WERI-Rb-1 (cell line): ENCODE measurements at regions not wholly inside any gene's neighbourhood (a gene's known extent, or its start where the extent isn't known, plus 50 kb on each side); places are given as distances from the start of the nearest gene placed in this dataset.

Source experiments
- DNase-seq: peaks from one replicate; pipeline ENCODE4 v3.0.0-alpha.2; 2020
- H3K27ac ChIP-seq: fragments of 250-450 bp; sonication (Bioruptor Pico); 2 replicates; pipeline ENCODE4 v1.5.1; 2020; ENCODE audit warnings: mild to moderate bottlenecking, moderate library complexity
- H3K27me3 ChIP-seq: fragments of 250-450 bp; sonication (Bioruptor Pico); 2 replicates; pipeline ENCODE4 v1.5.1; 2021; ENCODE audit warnings: mild to moderate bottlenecking, low read depth, moderate library complexity; ENCODE audit not compliant: insufficient read depth, severe bottlenecking
- H3K36me3 ChIP-seq: fragments of 250-450 bp; sonication (Bioruptor Pico); 2 replicates; pipeline ENCODE4 v1.5.1; 2020; ENCODE audit warnings: mild to moderate bottlenecking, moderate library complexity
- H3K4me3 ChIP-seq: 2 replicates; pipeline ENCODE4 v1.5.1; 2011; ENCODE audit warnings: low read depth, mild to moderate bottlenecking, control low read depth, low read length
- H3K9me3 ChIP-seq: fragments of 250-450 bp; sonication (Bioruptor Pico); 2 replicates; pipeline ENCODE4 v1.5.1; 2021; ENCODE audit warnings: mild to moderate bottlenecking, moderate library complexity; ENCODE audit not compliant: severe bottlenecking
- TF ChIP-seq, protein P1 (sequence below): IDR thresholded peaks from 2 replicates; pipeline ENCODE4 v1.5.1; 2011; ENCODE audit warnings: low read depth, mild to moderate bottlenecking, control low read depth, inconsistent platforms, low read length

DNA sequence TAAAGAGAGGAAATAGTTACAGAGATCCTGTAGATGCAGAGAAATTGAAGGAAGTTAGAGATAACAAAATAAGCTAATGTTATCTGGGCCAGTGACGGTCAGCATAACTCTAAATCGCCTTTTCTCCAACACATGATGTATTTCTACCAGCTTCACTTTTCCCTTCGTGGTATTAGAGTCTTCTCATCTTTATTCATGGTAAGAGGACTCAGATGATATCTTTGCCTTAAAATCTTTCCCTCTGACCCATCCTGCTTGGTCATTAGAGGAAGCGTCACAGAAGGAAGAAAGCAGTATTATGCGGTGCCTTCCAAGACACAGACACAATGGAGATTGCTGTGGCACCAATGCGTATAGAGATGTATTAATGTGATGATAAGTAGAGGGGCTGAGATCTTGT is 320.7 kb upstream of the GOLIM4 start:
- Histone ChIP-seq H3K9me3 (no peaks in the 10 kb centered on the region), H3K4me3 (no peak overlapping the region), H3K27ac (no peak overlapping the region), H3K27me3 (no peaks in the 10 kb centered on the region), H3K36me3 (no peaks in the 10 kb centered on the region)
- no peak for DNase-seq
- TF ChIP-seq, protein P1, sequence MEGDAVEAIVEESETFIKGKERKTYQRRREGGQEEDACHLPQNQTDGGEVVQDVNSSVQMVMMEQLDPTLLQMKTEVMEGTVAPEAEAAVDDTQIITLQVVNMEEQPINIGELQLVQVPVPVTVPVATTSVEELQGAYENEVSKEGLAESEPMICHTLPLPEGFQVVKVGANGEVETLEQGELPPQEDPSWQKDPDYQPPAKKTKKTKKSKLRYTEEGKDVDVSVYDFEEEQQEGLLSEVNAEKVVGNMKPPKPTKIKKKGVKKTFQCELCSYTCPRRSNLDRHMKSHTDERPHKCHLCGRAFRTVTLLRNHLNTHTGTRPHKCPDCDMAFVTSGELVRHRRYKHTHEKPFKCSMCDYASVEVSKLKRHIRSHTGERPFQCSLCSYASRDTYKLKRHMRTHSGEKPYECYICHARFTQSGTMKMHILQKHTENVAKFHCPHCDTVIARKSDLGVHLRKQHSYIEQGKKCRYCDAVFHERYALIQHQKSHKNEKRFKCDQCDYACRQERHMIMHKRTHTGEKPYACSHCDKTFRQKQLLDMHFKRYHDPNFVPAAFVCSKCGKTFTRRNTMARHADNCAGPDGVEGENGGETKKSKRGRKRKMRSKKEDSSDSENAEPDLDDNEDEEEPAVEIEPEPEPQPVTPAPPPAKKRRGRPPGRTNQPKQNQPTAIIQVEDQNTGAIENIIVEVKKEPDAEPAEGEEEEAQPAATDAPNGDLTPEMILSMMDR = no peak

DNA sequence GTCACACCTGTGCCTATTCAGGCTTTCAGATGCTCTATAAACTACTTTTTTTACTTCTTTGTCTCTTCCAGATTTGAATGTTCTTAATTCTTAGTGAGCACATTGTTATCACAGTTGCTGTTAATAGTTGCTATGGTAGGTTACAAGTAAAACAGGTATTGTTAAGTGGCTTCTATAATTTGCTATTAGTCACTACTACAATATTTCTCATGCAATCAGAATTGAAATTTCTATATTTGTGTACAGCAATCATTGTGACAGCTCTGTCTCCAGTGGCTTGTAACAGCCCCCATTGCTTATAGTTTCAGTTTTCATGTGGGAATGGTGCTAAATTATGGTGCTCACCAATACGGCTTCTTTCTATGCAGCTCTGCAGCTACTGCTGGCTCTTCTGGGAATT is 318.4 kb upstream of the GOLIM4 start:
- no peak for DNase-seq
- Histone ChIP-seq H3K27ac (no peak overlapping the region), H3K27me3 (no peaks in the 10 kb centered on the region), H3K4me3 (no peak overlapping the region), H3K9me3 (no peaks in the 10 kb centered on the region), H3K36me3 (no peaks in the 10 kb centered on the region)
- TF ChIP-seq, protein P1 = no peak

DNA sequence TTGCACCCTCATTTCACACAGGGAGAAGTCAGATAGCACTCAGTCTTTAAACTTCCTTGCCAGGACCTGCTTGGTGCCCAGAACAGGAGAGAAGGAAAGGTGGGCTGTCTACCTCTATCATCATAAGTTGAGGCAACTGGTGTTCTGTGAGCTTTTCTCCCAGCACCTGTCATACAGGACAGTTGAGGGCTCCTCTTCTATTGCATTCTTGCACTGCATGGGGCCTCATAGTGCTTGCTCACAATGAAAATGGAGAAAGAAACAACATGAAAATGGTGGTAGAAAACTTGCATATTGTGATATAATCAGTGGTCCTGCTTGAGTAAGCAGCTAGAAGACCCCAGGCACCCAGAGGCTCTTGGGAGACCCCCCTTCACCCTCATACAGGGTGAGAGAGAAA is 311.7 kb upstream of the GOLIM4 start:
- Histone ChIP-seq H3K27ac (no peak overlapping the region), H3K27me3 (no peaks in the 10 kb centered on the region), H3K36me3 (no peaks in the 10 kb centered on the region), H3K4me3 (no peak overlapping the region), H3K9me3 (no peaks in the 10 kb centered on the region)
- TF ChIP-seq, protein P1 = no peak
- DNase-seq = no peak

DNA sequence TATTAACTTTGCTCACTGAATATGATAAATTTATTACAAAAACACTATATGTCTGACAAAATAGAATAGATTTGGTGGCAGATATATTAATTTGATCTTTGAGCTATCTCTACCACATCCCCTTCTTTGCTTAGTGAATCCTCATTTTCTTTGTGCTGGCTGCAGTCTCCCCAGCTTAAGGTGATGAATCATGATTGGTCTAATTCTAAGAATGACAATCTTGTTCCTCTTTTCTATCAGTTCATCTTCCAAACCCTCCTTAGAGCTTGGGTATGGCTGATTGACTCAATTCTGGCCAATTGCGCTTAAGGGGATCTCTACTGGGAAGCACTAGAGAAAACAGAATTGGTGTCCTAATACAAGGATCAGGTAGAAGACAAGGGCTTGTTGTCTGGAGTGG is 309.6 kb upstream of the GOLIM4 start:
- TF ChIP-seq, protein P1 = no peak
- no peak for DNase-seq
- H3K4me3 ChIP-seq = no peak overlapping the region
- no peaks in the 10 kb centered on the region for H3K27me3 ChIP-seq
- H3K27ac ChIP-seq = no peak overlapping the region
- H3K36me3 ChIP-seq = no peaks in the 10 kb centered on the region
- H3K9me3 ChIP-seq = no peaks in the 10 kb centered on the region

DNA sequence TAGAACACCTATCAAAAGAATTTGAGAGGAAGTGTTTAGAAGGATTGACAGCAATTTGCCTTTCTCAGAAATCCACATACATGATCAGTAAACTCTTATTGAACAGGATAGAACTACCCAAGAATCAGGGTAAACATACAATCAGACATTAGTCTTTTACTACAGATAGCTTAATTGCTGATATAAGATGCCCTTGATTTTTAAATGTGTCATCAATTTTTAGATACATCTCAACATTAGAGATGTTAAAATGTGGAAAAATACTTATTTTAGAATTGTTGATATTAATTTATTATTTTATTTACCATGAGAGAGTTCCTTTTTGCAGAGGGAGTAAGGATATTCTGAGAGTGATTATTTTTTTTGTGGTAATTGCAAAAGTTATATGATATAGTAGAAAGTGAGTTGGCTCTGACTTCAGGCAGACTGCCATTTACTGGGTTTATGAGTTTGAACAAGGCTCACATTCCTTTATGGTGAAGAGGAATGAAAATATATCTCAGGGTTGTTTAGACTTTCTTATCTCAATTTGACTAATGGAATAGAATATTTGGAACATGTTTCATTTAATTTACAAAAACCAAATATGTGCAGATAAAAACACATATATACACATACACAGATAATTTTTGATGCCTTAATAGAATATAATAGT is 302.8 kb upstream of the GOLIM4 start:
- Histone ChIP-seq H3K27me3 (no peaks in the 10 kb centered on the region), H3K9me3 (no peaks in the 10 kb centered on the region), H3K27ac (no peak overlapping the region), H3K36me3 (no peaks in the 10 kb centered on the region), H3K4me3 (no peak overlapping the region)
- no peak for DNase-seq
- TF ChIP-seq, protein P1 = no peak

DNA sequence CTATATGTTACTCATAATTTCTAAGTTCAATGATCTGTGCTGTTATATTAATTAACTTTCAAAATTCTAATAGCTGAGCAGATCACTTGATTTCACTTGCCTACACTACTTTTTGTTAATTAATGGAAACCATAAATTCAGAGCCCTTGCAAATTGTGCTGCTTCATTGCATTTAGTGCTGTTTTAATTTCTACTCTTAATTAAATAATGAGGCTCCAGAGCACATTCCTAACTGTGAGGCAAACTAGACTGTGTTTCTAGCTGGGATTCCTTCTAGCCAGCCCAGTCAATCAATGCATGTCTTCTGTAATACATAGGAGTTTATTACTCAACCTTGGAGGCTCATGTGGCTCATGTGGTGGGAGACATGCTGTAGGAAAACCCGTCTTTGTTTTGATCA is 301.1 kb upstream of the GOLIM4 start:
- no peak for DNase-seq
- Histone ChIP-seq H3K27me3 (no peaks in the 10 kb centered on the region), H3K9me3 (no peaks in the 10 kb centered on the region), H3K36me3 (no peaks in the 10 kb centered on the region), H3K4me3 (no peak overlapping the region), H3K27ac (no peak overlapping the region)
- TF ChIP-seq, protein P1 = no peak
